A549 (cell line): ENCODE measurements at regions not wholly inside any gene's neighbourhood (a gene's known extent, or its start where the extent isn't known, plus 50 kb on each side); places are given as distances from the start of the nearest gene placed in this dataset.

Source experiments
- CHD2 ChIP-seq: fragments of 150-350 bp; IDR thresholded peaks from 2 replicates; pipeline ENCODE4 v1.6.1; 2014; ENCODE audit warnings: low read length; ENCODE audit not compliant: partially characterized antibody
- EP300 ChIP-seq, 2 experiments: fragments of >200 bp; sonication (Bioruptor Twin); formaldehyde crosslinking; IDR thresholded peaks; 2 replicates in 1 of 2; 3 replicates in 1 of 2; pipeline ENCODE4 v1.6.1; 2016 to 2017
- MYC ChIP-seq: IDR thresholded peaks from 2 replicates; pipeline ENCODE4 v1.6.1; 2012; ENCODE audit warnings: mild to moderate bottlenecking, inconsistent platforms, low read length, improper control_type of control experiment, borderline replicate concordance
- NFE2L2 ChIP-seq: fragments of 150-350 bp; conservative IDR thresholded peaks from 2 replicates; pipeline ENCODE4 v1.6.1; 2014; ENCODE audit warnings: low read length
- POLR2A ChIP-seq: IDR thresholded peaks from 2 replicates; pipeline ENCODE4 v1.6.1; 2012; ENCODE audit warnings: mild to moderate bottlenecking, low read length
- SREBF2 ChIP-seq: fragments of 450-650 bp; IDR thresholded peaks from 2 replicates; pipeline ENCODE4 v1.6.1; 2014; ENCODE audit warnings: mild to moderate bottlenecking, moderate library complexity
- TF ChIP-seq, protein P1 (sequence below): fragments of >200 bp; sonication (Bioruptor Twin); formaldehyde crosslinking; IDR thresholded peaks from 3 replicates; pipeline ENCODE4 v1.5.1; 2016
- TF ChIP-seq, protein P2 (sequence below): fragments of 200-600 bp; sonication (generic); IDR thresholded peaks from 2 replicates; pipeline ENCODE4 v1.6.1; 2016; ENCODE audit warnings: antibody characterized with exemption, mild to moderate bottlenecking, moderate library complexity

DNA sequence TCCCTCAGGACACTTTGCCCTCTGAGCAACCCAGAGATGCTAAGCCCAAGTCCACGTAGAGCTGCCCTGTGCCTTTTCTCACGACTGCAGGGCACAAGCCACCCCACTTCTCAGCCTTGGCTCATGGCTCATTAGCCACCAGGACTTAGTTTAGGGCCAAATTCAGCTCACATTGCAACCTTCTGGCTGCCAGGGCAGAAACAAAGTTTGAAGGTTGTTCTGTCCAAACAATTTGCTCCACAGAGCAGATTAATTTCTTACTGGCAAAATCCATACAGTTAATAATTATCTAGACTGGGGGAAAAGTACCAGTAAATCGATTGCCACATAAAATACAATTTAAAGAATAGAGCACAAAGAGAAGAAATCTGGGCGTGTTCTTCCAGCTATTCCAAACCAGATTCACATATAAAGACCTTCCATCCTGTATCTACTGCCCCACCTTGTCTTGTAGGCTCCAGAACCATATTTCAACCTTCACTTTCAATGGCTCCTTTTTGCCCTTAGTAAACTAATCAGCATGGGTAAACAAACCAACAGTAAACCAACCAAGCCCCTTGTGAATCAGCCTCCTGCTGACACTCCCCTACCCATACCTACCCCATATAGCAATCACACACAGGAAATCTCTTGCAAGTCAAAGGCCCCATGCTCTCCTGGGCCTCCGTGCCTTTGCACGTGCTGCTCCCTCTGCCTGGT lies 101.9 kb downstream of the QRSL1 start:
- TF ChIP-seq, protein P1, sequence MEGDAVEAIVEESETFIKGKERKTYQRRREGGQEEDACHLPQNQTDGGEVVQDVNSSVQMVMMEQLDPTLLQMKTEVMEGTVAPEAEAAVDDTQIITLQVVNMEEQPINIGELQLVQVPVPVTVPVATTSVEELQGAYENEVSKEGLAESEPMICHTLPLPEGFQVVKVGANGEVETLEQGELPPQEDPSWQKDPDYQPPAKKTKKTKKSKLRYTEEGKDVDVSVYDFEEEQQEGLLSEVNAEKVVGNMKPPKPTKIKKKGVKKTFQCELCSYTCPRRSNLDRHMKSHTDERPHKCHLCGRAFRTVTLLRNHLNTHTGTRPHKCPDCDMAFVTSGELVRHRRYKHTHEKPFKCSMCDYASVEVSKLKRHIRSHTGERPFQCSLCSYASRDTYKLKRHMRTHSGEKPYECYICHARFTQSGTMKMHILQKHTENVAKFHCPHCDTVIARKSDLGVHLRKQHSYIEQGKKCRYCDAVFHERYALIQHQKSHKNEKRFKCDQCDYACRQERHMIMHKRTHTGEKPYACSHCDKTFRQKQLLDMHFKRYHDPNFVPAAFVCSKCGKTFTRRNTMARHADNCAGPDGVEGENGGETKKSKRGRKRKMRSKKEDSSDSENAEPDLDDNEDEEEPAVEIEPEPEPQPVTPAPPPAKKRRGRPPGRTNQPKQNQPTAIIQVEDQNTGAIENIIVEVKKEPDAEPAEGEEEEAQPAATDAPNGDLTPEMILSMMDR = no peak
- TF ChIP-seq NFE2L2 = no peak
- no peak for TF ChIP-seq MYC
- no peak for TF ChIP-seq CHD2
- TF ChIP-seq EP300 (IDR thresholded peaks at IDR 0.05) = peak; percentile 18 to 53; a peak in 1 of 5 replicates
- no peak for TF ChIP-seq POLR2A
- TF ChIP-seq, protein P2, sequence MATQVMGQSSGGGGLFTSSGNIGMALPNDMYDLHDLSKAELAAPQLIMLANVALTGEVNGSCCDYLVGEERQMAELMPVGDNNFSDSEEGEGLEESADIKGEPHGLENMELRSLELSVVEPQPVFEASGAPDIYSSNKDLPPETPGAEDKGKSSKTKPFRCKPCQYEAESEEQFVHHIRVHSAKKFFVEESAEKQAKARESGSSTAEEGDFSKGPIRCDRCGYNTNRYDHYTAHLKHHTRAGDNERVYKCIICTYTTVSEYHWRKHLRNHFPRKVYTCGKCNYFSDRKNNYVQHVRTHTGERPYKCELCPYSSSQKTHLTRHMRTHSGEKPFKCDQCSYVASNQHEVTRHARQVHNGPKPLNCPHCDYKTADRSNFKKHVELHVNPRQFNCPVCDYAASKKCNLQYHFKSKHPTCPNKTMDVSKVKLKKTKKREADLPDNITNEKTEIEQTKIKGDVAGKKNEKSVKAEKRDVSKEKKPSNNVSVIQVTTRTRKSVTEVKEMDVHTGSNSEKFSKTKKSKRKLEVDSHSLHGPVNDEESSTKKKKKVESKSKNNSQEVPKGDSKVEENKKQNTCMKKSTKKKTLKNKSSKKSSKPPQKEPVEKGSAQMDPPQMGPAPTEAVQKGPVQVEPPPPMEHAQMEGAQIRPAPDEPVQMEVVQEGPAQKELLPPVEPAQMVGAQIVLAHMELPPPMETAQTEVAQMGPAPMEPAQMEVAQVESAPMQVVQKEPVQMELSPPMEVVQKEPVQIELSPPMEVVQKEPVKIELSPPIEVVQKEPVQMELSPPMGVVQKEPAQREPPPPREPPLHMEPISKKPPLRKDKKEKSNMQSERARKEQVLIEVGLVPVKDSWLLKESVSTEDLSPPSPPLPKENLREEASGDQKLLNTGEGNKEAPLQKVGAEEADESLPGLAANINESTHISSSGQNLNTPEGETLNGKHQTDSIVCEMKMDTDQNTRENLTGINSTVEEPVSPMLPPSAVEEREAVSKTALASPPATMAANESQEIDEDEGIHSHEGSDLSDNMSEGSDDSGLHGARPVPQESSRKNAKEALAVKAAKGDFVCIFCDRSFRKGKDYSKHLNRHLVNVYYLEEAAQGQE = no peak
- TF ChIP-seq SREBF2 = no peak
